Adrenal gland (tissue), 9 donors: ENCODE measurements at regions not wholly inside any gene's neighbourhood (a gene's known extent, or its start where the extent isn't known, plus 50 kb on each side); places are given as distances from the start of the nearest gene placed in this dataset.

Experiments used
- DNase-seq, 7 donors: peaks; one replicate each; pipeline ENCODE4 v3.0.0-alpha.2; 2019 to 2020
- H3K27ac ChIP-seq, 5 donors: fragments of 200-600 bp; sonication (generic) in 4 of 5; 1 replicate in 3 of 5; 2 replicates in 2 of 5; pipeline versions ENCODE4 v1.5.1 to v1.8.0; 2016 to 2020; ENCODE audit warnings: mild to moderate bottlenecking in 1 of 5
- H3K27me3 ChIP-seq: fragments of 200-600 bp; 2 replicates; pipeline ENCODE4 v1.8.0; 2021
- H3K36me3 ChIP-seq, 2 donors: fragments of 200-600 bp; replicated peaks in 1 of 2; 1 replicate in 1 of 2; 2 replicates in 1 of 2; pipeline versions ENCODE4 v1.5.1 to v1.8.0; 2018 to 2022
- H3K4me1 ChIP-seq, 2 donors: fragments of 200-600 bp; replicated peaks in 1 of 2; 1 replicate in 1 of 2; 2 replicates in 1 of 2; pipeline versions ENCODE4 v1.5.1 to v1.8.0; 2018 to 2021
- H3K4me3 ChIP-seq, 4 donors: fragments of 200-600 bp; sonication (generic) in 3 of 4; one replicate each; pipeline ENCODE4 v1.5.1; 2016 to 2018
- H3K9me3 ChIP-seq, 3 donors: fragments of 200-600 bp; sonication (generic) in 1 of 3; replicated peaks in 1 of 3; 1 replicate in 2 of 3; 2 replicates in 1 of 3; pipeline versions ENCODE4 v1.5.1 to v1.8.0; 2016 to 2021
- POLR2A ChIP-seq, 2 donors: fragments of 450-650 bp; IDR thresholded peaks; one replicate each; pipeline ENCODE4 v1.6.1; 2017; ENCODE audit warnings: antibody characterized with exemption in 2 of 2, mild to moderate bottlenecking in 2 of 2, moderate library complexity in 1 of 2
- WGBS, 4 donors: extraction: QIAGEN DNeasy Blood & Tissue Kit in 2 of 4; methylation state at CpG; one replicate each; pipeline versions ENCODE4 v1.1.5 to v1.1.7; 2013 to 2017; 5-methylcytosine and 5-hydroxymethylcytosine counted together
- intact Hi-C, 2 donors: fragments of 100-400 bp; cut with DNase I; formaldehyde crosslinking; loops; one replicate each; pipeline versions ENCODE4 v1.14.1 to v1.15.0; 2022 to 2023
- TF ChIP-seq, protein P1 (sequence below), 6 experiments: fragments of 450-650 bp in 4 of 6; fragments of 200-600 bp in 2 of 6; sonication (generic) in 1 of 6; IDR thresholded peaks; 1 replicate in 5 of 6; 2 replicates in 1 of 6; pipeline versions ENCODE4 v1.5.1 to v1.8.0; 2016 to 2021; ENCODE audit warnings: antibody characterized with exemption in 6 of 6, mild to moderate bottlenecking in 2 of 6, moderate library complexity in 1 of 6
- donor health status: healthy with polysubstance abuse.
- donor health status: Bipolar disorder and iron deficiency.
- donor health status: DM: yes; HTN: yes; CAD: no.
- donor health status: DM: no; HTN: no; CAD: no.
- donor health status: DM: no; HTN: no; CAD: no.

DNA sequence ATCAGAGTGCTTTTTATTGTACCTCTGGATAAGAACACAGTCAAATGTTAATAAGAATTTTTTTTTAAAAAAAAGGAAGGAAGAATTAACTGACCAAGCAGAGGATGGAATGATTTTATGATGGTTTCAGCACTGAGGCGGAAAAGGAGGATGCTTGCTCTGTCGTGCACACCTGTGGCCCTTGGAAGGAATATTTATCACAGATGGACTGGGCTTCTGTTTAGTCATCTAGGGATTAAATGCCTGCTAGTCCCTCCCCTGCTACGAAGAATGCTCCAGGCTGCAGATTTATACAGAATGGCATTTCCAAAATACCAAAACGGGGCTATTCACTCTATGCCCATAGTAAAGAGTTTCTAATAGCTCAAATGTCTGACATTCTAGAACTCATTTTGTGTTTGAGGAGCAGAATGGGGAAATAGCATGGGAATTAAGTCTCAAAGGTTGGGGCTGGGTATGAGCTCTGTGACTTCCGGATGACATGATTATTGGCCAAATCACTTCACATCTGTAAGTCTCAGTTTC lies 92.8 kb upstream of the BCL6 start:
- Histone ChIP-seq H3K27me3 (no peaks in the 10 kb centered on the region), H3K4me1 (no peaks in the 10 kb centered on the region), H3K4me3 (no peak overlapping the region), H3K9me3 (no peaks in the 10 kb centered on the region), H3K27ac (no peak overlapping the region), H3K36me3 (no peaks in the 10 kb centered on the region)
- TF ChIP-seq POLR2A (IDR thresholded peaks at IDR 0.05), result no peak
- TF ChIP-seq, protein P1, sequence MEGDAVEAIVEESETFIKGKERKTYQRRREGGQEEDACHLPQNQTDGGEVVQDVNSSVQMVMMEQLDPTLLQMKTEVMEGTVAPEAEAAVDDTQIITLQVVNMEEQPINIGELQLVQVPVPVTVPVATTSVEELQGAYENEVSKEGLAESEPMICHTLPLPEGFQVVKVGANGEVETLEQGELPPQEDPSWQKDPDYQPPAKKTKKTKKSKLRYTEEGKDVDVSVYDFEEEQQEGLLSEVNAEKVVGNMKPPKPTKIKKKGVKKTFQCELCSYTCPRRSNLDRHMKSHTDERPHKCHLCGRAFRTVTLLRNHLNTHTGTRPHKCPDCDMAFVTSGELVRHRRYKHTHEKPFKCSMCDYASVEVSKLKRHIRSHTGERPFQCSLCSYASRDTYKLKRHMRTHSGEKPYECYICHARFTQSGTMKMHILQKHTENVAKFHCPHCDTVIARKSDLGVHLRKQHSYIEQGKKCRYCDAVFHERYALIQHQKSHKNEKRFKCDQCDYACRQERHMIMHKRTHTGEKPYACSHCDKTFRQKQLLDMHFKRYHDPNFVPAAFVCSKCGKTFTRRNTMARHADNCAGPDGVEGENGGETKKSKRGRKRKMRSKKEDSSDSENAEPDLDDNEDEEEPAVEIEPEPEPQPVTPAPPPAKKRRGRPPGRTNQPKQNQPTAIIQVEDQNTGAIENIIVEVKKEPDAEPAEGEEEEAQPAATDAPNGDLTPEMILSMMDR (IDR thresholded peaks at IDR 0.05), result no peak
- no peak for DNase-seq
- intact Hi-C loops, result no loop called here
- WGBS, 4 donors, result 75 to 84% (median 80%) methylated on average over 5 of the region's 5 CpGs

DNA sequence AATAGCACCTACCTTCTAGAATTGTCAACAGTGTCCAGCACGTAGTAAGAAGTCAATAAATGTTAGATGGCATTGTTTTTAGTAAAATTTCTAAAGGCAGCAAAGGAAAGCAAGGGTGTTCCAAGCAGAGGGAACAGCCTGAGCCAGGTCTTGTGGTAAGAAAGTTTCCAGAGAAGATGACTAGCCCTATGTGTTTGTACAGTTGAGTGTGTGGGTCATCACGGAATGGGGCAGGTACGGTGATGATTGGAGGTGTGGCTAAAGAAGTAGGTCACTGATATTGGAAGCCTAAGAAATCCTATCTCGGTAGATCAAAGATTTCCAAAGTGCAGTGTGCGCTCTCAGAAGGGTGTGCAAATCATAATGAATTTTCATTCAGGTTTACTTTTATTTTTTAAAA lies 94.2 kb upstream of the BCL6 start:
- H3K4me3 ChIP-seq, result no peak overlapping the region
- no peaks in the 10 kb centered on the region for H3K9me3 ChIP-seq
- TF ChIP-seq POLR2A (IDR thresholded peaks at IDR 0.05), result no peak
- TF ChIP-seq, protein P1 (IDR thresholded peaks at IDR 0.05), result no peak
- H3K4me1 ChIP-seq, result no peaks in the 10 kb centered on the region
- WGBS, 4 donors, result 67 to 82% (median 71%) methylated on average over 5 of the region's 5 CpGs
- intact Hi-C loops, result no loop called here
- no peaks in the 10 kb centered on the region for H3K36me3 ChIP-seq
- DNase-seq, result no peak
- no peak overlapping the region for H3K27ac ChIP-seq
- H3K27me3 ChIP-seq, result no peaks in the 10 kb centered on the region

DNA sequence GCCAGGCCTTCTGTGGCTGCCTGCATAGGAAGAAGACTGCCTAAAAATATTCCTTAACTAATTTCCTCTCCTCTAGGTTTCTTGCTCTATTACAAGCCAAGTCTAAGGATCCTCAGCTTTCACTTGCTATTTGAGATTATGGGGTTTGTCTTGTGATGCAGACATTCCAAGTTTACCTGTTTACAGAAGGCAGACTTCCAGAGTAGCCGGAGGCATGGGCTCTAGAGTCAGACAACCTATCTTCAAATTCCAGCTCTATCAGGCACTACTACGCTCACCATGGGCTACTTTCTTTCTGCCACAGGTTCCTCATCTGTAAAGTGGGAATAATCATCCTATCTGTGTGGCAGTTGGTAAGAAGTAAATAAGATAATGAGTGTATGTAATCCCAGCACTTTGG lies 95.6 kb upstream of the BCL6 start:
- DNase-seq, result no peak
- Histone ChIP-seq H3K4me3 (no peak overlapping the region), H3K36me3 (no peaks in the 10 kb centered on the region), H3K27ac (no peak overlapping the region), H3K4me1 (no peaks in the 10 kb centered on the region), H3K9me3 (no peaks in the 10 kb centered on the region), H3K27me3 (no peaks in the 10 kb centered on the region)
- intact Hi-C loops, result no loop called here
- 96 to 100% (median 97%) methylated on average over 2 of the region's 2 CpGs for WGBS, 4 donors
- TF ChIP-seq, protein P1 (IDR thresholded peaks at IDR 0.05), result no peak
- no peak for TF ChIP-seq POLR2A (IDR thresholded peaks at IDR 0.05)

DNA sequence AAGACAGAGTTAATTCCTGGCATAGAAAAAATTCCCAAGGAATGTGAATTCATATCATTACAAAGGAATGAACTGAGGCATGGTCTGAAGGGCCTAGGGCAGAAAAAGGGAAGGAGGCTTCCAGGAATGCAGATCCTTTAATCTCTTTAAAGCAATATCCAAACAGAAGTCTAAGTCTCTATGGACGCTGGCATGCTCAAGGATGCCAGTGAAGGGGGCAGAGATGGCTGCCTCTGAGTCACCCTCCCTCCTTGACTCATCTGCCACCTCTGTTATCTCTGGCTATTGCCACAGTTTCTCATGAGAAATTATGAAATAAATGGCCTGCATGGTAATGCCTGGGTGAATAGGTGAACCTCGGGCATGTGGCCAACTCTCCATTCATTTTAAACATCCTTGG lies 96.3 kb upstream of the BCL6 start:
- H3K4me1 ChIP-seq, result no peaks in the 10 kb centered on the region
- H3K36me3 ChIP-seq, result no peaks in the 10 kb centered on the region
- WGBS, 4 donors, result 49 to 58% (median 52%) methylated on average over 2 of the region's 2 CpGs
- no peak for TF ChIP-seq POLR2A (IDR thresholded peaks at IDR 0.05)
- TF ChIP-seq, protein P1 (IDR thresholded peaks at IDR 0.05), result no peak
- peak; percentile 49 to 84 (median 75) for DNase-seq
- no peaks in the 10 kb centered on the region for H3K9me3 ChIP-seq
- H3K27ac ChIP-seq, result peak overlapping the region in 1 of 5 donors; percentile 20
- no peaks in the 10 kb centered on the region for H3K27me3 ChIP-seq
- intact Hi-C loops, result no loop called here
- no peak overlapping the region for H3K4me3 ChIP-seq
